GM18508 (cell line): ENCODE measurements at regions not wholly inside any gene's neighbourhood (a gene's known extent, or its start where the extent isn't known, plus 50 kb on each side); places are given as distances from the start of the nearest gene placed in this dataset.

ENCODE experiments used
- ATAC-seq: cut with Tn5 transposase; IDR thresholded peaks from one replicate; pipeline ENCODE4 v1.9.1; 2021; ENCODE audit warnings: moderate number of reproducible peaks; ENCODE audit not compliant: insufficient read depth, unreplicated experiment

DNA sequence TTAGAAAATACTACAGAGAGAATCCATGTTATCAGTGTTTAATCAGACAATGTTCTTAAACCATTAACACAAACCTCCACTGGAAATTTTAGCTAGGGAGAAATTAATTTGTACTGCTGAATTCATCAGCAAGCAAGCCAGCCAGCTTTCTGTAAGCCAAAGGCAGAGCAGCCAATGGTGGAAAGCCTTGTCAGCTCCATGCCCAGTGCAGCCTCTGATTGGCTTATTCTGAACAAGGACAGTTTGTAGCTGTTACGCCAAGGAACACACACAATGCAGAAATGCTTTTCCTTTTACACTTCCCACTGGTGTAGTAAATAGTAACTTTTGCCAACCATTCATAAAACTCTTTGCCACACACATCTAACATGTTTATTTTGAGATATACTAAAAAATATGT is 265.0 kb downstream of the TENT5A start:
- no peak for ATAC-seq

DNA sequence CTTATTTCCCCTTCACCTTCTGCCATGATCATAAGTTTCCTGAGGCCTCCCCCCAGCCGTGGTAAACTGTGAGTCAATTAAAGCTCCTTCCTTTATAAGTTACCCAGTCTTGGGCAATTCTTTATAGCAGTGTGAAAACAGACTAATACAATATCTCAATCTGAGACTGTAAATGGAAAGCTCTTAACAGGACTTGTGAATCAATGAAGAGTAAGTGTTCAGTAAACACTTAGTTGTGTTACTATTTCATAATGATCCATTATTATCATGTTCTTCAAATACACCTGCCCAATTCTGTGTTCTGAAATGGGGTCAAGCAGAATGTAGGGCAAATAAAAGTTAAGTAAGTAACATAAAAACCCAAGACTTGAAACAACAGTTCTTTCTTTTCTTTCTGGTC is 266.2 kb downstream of the TENT5A start:
- ATAC-seq = no peak

DNA sequence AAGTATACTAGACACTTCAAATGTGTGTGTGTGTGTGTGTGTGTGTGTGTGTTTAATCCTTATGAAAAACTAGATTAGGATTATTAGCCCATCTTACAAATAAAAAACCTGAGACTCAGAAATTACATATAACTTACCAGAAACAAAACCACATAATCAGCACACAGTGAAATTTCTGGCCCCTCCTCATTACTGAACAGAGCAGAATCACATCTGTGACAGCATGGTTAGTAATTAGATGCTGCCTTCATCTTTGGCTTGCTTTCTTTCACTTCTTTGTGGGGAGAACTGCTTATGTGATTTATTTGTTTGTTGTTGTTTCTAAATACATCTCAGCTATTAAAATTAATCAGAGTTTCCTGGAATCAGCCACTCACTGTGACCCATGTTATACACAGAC is 267.1 kb downstream of the TENT5A start:
- ATAC-seq = no peak

DNA sequence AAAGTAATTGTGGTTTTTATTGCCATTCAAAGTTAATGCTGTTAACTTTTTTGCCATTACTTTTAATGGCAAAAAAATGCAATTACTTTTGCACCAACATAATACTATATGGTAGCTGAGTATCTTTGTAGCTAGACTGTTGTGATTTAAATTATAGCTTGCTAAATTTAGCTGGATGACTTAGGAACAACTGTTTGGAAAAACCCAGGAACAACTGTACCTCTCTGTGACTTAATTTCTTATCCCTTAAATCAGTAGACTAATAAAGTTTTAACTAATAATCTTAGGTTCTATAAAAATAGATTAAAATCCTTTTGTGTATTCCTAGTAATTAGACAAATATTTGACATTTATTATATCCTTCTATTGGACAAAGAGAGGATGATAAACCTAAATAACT is 268.2 kb downstream of the TENT5A start:
- no peak for ATAC-seq

DNA sequence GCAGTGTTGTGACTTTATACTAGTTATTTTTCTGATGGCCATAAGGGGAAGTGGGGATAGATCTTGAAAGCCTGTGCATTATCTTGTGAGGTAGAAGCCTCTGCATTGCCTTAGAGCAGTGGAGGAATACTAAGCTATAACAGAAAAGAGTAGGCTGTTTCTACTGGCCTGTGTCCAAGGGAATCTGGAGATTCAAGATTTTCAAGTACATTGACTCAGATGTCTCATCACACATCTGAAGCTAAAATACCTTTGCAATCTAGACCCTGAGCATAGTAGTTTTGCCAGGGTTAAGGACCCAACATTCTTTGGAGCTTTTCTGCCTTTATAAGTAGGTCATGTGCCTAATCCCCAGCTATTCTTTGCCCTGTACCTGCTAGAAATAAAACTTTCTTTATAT is 272.3 kb downstream of the TENT5A start:
- no peak for ATAC-seq

DNA sequence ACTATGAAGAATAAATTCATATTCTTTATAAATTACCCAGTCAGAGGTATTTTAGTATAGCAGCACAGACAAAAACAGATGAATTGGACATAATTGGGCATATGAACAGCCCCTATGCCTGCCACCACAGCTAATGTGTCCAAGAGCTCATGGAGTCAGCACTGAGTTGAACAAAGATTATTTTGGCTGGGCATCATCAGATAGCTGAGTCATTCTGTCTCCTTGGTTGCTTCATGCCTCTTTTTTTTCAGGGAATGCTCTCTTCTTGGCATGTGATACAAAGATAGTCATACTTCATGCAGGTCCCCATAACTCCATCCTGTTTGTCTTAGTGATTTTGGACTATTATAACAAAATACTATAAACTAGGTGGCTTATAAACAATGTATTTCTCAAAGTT is 275.6 kb downstream of the TENT5A start:
- ATAC-seq = no peak

DNA sequence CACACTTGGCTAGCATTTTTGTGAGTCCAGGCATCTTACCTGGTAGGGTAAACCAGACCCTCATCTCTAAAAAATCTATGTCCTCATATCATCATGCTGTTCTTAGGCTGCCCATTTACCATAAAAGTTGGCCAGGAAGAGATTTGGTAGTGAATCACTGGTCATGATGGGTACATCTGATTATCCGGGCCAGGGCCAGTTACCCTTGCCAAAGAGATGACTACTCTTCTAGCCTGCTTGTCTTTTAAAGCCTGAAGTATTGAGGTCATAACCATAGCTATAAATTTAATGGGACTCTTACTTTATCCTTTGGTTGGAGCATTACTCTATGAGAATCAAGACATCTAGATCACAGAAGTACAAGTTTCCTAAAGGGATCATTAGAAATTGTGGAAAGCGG is 276.8 kb downstream of the TENT5A start:
- ATAC-seq = no peak

DNA sequence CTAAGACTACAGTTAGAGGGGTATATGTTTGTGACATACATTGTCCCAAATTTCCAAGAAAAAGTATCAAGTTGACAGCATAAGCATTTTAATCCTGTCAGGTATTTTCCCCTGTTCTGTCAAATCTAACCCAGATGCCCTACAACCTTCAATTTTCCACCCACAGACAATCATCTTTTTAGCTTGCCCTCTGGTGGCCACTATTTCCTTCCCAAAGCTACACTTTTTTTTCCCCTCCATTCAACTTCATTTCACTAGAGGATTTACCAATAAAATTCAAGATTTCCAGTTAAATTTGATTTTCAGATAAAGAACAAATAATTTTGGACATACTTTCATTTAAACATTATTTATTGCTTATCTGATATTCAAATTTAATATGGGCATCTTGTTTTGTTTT is 286.6 kb downstream of the TENT5A start:
- ATAC-seq = no peak

DNA sequence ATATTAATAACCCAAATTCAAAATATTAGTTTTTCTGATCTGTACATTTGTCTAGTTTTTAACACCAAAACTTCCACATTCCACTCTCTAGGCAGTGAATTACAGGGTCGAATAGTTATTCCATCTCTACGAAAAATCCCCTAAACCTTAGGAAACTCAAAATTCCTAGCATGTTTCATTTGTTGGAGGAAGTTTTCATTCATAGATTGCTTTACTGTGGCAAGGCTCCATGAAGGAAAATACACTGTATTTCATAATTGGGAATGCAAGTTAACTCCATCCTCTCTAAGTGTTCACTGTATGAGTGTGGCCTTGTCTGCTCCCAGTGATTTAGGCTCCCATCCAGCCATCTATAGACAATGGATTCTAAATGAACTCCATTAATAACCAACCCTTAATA is 296.1 kb downstream of the TENT5A start:
- no peak for ATAC-seq

DNA sequence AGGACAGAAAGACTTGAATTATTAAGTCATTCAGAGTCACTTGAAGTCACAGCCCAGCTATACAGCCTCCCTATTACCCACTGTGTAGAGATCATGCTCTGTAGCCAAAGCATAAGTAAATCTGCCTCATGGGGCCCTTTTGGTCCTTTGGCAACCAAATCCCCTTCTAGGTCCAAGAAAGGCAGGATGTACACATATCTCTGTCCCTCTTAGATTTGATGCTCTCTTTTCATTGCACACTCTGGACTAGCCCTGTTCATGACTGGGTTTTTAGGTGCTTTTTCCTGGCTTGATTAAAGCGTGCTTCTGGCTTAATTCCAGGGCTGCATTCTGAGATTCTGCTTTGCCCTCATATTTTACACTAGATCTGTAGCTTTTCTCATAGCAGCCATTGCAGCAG is 296.8 kb downstream of the TENT5A start:
- no peak for ATAC-seq

DNA sequence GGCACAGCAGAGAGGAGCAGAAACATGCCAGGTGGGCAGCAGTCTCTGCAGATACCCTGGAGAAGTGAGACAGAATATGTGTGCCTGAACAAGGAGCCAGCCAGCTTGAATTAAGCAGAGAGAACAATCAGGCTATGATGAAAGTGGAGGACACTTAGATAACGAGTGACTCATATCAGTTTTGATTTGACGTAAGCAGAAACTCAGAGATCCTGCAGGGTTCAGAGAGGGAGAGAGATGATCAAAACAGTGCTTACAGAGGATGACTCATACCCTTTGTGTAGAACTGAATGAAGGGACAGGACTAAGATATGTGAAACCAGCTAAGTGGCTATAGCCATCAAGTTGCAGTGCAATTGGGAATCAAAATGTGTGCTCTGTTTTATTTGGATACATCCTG is 300.7 kb downstream of the TENT5A start:
- ATAC-seq = peak; percentile 96

DNA sequence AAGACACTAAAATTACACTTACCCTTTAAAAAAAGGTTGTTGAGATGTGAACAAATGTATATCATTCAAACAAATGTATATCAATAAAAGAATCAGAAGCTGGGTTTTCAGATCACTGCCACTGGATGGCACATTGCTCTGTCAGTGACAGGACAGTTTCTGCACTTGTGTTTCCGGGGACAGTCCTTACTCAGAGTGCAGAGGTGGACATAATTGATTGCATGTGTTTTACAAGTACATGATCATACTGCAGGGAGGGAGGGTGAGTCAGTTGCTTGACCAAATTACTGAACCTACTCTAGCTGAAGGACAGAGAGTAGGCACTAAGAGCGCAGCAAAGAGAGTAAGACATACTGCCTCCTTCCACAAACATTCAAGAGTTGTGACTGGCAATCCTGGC is 302.3 kb downstream of the TENT5A start:
- ATAC-seq = no peak

DNA sequence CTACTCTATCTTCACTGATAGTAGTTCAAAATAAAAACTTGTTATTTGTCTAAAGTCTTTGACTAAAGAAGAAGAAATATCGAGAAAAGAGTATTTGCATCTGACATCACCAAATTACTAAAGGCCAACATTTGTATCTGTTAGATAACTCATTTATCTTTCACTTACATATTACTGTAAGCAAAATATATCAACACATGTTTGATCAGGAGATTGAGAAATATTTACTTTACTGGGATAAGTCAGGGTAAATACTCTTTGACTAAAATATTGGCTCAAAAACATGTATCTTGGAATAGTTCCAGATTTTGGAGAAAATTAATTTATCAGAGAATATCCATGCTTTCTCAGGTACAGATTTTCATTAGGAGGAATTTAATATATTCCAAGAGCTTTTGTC is 306.0 kb downstream of the TENT5A start:
- no peak for ATAC-seq

DNA sequence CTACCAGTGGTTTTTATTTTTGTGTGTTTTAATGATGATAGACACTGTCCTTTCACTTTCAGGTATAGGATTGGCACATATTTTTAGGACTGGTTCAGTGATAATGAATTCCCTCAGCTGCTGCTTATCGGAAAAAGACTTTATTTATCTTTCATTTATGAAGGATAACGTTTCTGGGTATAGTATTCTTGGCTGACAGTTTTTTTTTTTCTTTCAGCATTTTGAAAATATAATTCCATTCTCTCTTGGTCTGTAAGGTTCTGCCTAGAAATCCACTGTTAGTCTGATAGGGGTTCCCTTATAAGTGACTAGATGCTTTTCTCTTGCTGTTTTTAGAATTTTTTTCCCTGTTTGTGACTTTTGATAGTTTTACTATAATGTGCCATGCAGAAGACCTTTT is 313.1 kb downstream of the TENT5A start:
- ATAC-seq = no peak

DNA sequence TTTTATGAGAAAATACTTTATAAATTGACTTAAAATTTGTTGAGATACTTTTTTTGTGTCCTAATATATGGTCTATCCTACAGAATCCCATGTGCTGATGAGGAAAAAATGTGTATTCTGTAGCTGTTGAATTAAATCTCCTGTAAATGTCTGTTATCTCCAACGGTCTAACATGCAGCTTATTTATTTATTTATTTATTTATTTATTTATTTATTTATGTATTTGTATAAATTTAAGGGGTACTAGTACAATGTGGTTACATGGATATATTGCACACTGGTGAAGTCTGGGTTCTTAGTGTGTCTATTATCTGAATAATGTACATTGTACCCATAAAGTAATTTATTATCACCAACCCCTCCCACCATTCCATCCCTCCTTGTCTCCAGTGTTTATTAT is 315.5 kb downstream of the TENT5A start:
- no peak for ATAC-seq

DNA sequence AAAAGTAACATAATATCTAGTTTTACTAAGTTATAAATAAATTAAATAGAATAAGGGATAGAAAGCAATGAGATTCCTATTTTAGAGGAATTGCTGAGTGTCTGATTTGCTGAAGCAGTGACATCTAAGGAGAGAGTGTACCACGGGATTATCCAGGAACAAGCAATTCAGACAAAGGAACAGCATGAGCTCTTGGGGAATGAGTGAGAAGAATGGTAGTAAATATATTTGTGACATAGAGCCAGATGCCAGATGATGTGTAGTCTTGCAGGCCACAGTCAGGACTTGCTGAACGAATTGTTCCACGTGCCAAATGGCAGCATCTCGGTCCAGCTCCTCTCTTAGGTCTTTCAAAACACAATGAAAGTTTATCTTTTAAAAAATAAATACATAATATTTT is 339.2 kb downstream of the TENT5A start:
- ATAC-seq = no peak

DNA sequence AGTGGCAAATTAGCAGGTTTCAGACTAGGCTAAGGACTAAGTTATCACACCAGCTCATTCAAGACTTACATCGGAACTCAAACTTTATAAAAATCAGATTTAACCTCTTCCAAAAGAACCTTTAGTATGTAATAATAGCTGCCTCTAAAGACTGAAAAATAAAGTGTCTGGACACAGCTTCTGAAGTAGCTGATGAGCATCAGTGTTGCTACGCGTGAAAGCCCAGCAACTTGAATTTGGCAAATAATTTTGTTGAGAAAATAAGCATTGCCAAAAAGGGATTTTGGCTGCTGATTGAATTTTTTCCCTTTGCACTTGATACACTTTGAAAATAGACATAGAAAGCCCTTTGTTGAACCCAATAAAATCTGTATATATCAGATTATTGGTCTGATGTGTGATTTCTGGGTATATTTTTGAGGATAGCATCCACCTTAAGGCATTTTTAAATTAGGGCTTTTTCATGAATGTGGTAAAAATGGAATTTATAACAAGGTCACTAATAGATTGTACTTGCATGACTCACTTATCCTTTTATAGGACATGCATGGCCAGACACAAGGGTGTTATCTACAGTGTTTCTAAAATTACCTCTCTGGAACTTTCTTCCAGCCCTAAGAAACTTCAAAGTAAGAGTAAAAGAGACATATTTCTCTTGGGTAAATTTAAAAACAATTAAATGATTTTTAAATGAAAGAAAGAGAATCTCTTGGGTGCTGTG is 350.4 kb downstream of the TENT5A start:
- no peak for ATAC-seq

DNA sequence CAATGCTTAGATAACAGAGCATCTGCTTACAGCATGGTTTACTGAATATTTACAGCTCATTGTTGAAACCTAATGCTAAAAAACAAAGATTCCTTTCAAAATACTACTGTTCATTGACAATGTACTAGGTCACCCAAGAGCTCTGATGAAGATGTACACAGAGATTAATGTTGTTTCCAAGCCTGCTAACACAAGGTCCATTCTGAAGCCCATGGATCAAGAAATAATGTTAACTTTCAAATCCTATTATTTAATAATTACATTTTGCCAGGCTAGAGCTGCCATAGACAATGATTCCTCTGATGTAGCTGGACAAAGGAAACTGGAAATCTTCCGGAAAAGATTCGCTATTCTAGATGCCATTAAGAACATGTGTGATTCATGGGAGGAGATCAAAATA is 355.6 kb downstream of the TENT5A start:
- no peak for ATAC-seq

DNA sequence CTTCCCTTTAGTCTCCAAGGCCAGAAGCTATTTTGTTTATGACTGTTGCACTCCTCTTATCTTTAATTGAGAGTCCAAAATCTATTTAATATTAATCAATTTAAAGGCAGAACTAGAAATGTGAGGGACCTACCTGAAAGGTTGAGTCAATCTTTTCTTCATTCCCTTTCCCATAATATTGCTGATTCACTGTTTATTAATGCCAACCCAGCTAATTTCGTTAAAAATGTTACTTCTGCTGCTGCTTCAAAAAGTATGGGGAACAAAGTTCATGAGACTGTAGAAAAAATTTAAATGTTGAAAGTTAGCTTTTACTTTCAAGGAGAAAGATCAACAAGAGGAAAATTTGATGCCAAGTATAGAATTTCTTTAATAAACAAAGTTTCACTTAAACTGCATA is 365.3 kb downstream of the TENT5A start:
- no peak for ATAC-seq

DNA sequence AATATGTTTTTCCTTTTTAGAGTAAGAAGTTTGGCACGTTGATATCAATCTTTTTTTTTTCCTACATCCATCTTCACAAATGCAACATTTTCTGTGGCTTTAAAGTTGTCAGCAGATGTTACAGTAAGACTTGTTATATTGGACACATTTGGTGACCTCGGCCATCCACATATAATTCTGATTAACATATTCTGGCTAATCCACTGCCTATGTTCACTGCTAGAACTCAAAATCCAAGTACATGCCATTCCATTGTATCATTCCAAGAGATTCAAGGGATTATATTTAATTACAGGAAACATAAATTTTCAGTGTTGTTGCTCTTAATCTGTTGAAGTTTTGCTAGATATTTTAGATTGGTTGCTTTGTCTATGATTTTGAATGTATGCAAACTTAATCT is 367.6 kb downstream of the TENT5A start:
- ATAC-seq = no peak

DNA sequence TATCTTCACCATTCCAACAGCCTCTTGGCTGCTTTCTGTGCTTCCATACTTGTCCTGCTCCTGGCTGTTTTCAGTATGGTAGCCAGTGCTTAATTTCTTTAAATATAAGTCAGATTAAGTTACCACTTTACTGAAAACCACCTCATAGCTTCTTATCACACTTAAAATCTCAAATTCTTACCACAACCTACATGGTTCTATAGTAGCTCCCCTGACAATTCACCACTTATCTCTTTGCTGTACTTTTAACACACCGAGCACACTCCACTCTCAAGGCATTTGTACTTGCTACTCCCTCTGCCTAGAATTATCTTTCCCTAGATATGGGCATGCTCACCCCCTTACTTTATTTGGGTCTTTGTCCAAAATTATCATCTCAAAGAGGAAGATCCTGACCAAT is 369.0 kb downstream of the TENT5A start:
- no peak for ATAC-seq

DNA sequence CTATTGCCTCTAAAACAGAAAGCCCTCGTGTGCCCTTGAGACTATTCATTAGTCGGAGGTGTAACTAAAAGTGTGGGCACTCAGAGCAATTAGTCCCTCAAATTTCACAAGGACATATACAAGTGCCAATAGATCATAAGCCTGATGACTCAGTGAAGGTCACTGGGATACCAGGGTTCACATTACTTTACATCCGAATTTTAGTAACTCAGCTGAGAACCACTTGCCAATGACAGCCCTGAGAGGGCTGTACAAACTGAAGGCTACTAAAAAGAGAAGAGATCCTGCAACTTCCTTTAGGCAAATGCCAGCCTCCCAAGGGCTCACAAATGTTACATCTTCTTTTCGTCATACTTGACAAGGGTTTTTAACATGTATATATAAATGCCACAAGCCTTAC is 369.6 kb downstream of the TENT5A start:
- no peak for ATAC-seq

DNA sequence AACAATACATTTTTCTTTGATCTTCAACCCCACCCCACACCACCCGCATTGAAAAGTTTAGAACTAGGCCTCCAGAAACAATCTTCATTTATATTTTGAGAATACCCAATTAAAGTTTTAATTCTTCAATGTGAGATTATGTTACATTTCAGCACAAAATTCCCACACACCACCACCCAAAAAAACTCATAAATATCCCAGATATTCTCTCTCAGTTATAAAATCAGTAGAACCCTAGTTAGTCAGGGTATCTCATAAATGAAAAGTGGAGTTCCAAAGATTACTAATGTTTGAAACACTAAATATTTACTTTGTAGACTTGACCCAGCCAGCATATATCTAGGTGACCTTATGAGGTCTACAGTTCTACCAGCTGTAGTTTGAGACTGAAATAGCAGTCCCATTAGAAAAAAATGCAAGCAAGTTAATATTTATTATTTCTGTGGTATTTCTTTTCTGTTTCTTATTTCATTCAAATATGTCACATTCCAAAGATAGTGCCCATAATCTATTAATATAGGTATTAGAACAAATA is 371.0 kb downstream of the TENT5A start:
- ATAC-seq = no peak
